Astrocyte (in vitro differentiated cells and primary cell): ENCODE measurements at regions not wholly inside any gene's neighbourhood (a gene's known extent, or its start where the extent isn't known, plus 50 kb on each side); places are given as distances from the start of the nearest gene placed in this dataset.

ENCODE experiments used
- DNase-seq: peaks from one replicate; pipeline ENCODE4 v3.0.0-alpha.2; 2010; ENCODE audit warnings: low read depth
- FAIRE-seq: peaks from 2 replicates; lab custom pipeline; 2011; peaks lifted over from hg19 to GRCh38; lab: Jason Lieb, UNC
- H2AFZ ChIP-seq: 2 replicates; pipeline ENCODE4 v1.6.0; 2012; ENCODE audit warnings: low read depth, low read length, inconsistent platforms
- H3K27ac ChIP-seq: 2 replicates; pipeline ENCODE4 v1.5.1; 2011; ENCODE audit warnings: low read depth, low read length, inconsistent platforms
- H3K27me3 ChIP-seq: 2 replicates; pipeline ENCODE4 v1.6.0; 2011; ENCODE audit warnings: low read length, inconsistent platforms; ENCODE audit not compliant: insufficient read depth
- H3K36me3 ChIP-seq: 2 replicates; pipeline ENCODE4 v1.5.1; 2011; ENCODE audit warnings: low read length, inconsistent platforms; ENCODE audit not compliant: insufficient read depth
- H3K4me1 ChIP-seq: 2 replicates; pipeline ENCODE4 v1.5.1; 2011; ENCODE audit warnings: low read length, inconsistent platforms; ENCODE audit not compliant: insufficient read depth
- H3K4me2 ChIP-seq: 2 replicates; pipeline ENCODE4 v1.6.0; 2012; ENCODE audit warnings: low read length, inconsistent platforms
- H3K4me3 ChIP-seq: 2 replicates; pipeline ENCODE4 v1.5.1; 2011; ENCODE audit warnings: low read depth, mild to moderate bottlenecking, low read length, inconsistent platforms; ENCODE audit not compliant: insufficient read depth
- H3K79me2 ChIP-seq: 2 replicates; pipeline ENCODE4 v1.6.0; 2012; ENCODE audit warnings: mild to moderate bottlenecking, low read length, inconsistent platforms; ENCODE audit not compliant: insufficient read depth
- H3K9ac ChIP-seq: 2 replicates; pipeline ENCODE4 v1.6.0; 2012; ENCODE audit warnings: mild to moderate bottlenecking, low read length, inconsistent platforms
- H3K9me3 ChIP-seq: 2 replicates; pipeline ENCODE4 v1.5.1; 2012; ENCODE audit warnings: low read depth, mild to moderate bottlenecking, low read length, inconsistent platforms; ENCODE audit not compliant: insufficient read depth
- H4K20me1 ChIP-seq: 2 replicates; pipeline ENCODE4 v1.6.0; 2012; ENCODE audit warnings: low read length, inconsistent platforms; ENCODE audit not compliant: insufficient read depth
- H3K27ac Mint-ChIP-seq: one replicate; pipeline ENCODE4 v1.8.0; 2021; ENCODE audit warnings: mild to moderate bottlenecking, mixed read lengths; ENCODE audit not compliant: unreplicated experiment
- H3K27me3 Mint-ChIP-seq: one replicate; pipeline ENCODE4 v1.8.0; 2021; ENCODE audit warnings: low read depth, mixed read lengths; ENCODE audit not compliant: unreplicated experiment
- H3K36me3 Mint-ChIP-seq: one replicate; pipeline ENCODE4 v1.8.0; 2021; ENCODE audit warnings: low read depth, mixed read lengths; ENCODE audit not compliant: unreplicated experiment
- H3K4me1 Mint-ChIP-seq: one replicate; pipeline ENCODE4 v1.8.0; 2021; ENCODE audit warnings: low read depth, mixed read lengths; ENCODE audit not compliant: unreplicated experiment
- H3K4me3 Mint-ChIP-seq: one replicate; pipeline ENCODE4 v1.8.0; 2021; ENCODE audit warnings: mild to moderate bottlenecking, moderate library complexity, mixed read lengths; ENCODE audit not compliant: unreplicated experiment
- H3K9me3 Mint-ChIP-seq: one replicate; pipeline ENCODE4 v1.8.0; 2021; ENCODE audit warnings: mild to moderate bottlenecking, mixed read lengths; ENCODE audit not compliant: unreplicated experiment
- EZH2 ChIP-seq: IDR thresholded peaks from 2 replicates; pipeline ENCODE4 v1.6.1; 2012; ENCODE audit warnings: mild to moderate bottlenecking, low read length, inconsistent platforms; ENCODE audit not compliant: insufficient read depth
- TF ChIP-seq, protein P1 (sequence below): IDR thresholded peaks from 2 replicates; pipeline ENCODE4 v1.5.1; 2011; ENCODE audit warnings: low read depth, mild to moderate bottlenecking, inconsistent platforms, low read length, moderate library complexity; ENCODE audit not compliant: insufficient read depth

GRCh38 chr5:19200251-19200650 lies 787.7 kb downstream of the CDH18 start:
- no peak overlapping the region for H2AFZ ChIP-seq

GRCh38 chr5:19208397-19208796 lies 779.6 kb downstream of the CDH18 start:
- FAIRE-seq: no peak
- Histone ChIP-seq H3K9ac (no peak overlapping the region), H3K4me1 (no peaks in the 10 kb centered on the region), H3K27me3 (no peaks in the 10 kb centered on the region), H3K27ac (no peak overlapping the region), H4K20me1 (no peaks in the 10 kb centered on the region), H3K9me3 (no peaks in the 10 kb centered on the region), H2AFZ (no peak overlapping the region), H3K36me3 (no peaks in the 10 kb centered on the region), H3K4me2 (no peak overlapping the region), H3K79me2 (no peaks in the 10 kb centered on the region), H3K4me3 (no peak overlapping the region)
- no peaks in the 10 kb centered on the region for H3K4me1 Mint-ChIP-seq
- DNase-seq: no peak
- TF ChIP-seq, protein P1, sequence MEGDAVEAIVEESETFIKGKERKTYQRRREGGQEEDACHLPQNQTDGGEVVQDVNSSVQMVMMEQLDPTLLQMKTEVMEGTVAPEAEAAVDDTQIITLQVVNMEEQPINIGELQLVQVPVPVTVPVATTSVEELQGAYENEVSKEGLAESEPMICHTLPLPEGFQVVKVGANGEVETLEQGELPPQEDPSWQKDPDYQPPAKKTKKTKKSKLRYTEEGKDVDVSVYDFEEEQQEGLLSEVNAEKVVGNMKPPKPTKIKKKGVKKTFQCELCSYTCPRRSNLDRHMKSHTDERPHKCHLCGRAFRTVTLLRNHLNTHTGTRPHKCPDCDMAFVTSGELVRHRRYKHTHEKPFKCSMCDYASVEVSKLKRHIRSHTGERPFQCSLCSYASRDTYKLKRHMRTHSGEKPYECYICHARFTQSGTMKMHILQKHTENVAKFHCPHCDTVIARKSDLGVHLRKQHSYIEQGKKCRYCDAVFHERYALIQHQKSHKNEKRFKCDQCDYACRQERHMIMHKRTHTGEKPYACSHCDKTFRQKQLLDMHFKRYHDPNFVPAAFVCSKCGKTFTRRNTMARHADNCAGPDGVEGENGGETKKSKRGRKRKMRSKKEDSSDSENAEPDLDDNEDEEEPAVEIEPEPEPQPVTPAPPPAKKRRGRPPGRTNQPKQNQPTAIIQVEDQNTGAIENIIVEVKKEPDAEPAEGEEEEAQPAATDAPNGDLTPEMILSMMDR: no peak
- no peak for TF ChIP-seq EZH2
- H3K4me3 Mint-ChIP-seq: no peak overlapping the region
- no peak overlapping the region for H3K27ac Mint-ChIP-seq
- no peaks in the 10 kb centered on the region for H3K36me3 Mint-ChIP-seq
- H3K27me3 Mint-ChIP-seq: peaks cover 1% of the 10 kb centered on the region
- H3K9me3 Mint-ChIP-seq: no peaks in the 10 kb centered on the region

More at GRCh38 chr5:19200251-19200650, 787.7 kb downstream of the CDH18 start:
- TF ChIP-seq, protein P1: no peak
- no peak for TF ChIP-seq EZH2
- H3K27me3 Mint-ChIP-seq: no peaks in the 10 kb centered on the region
- Histone ChIP-seq H3K4me3 (no peak overlapping the region), H3K4me2 (no peak overlapping the region), H4K20me1 (no peaks in the 10 kb centered on the region), H3K27ac (no peak overlapping the region), H3K79me2 (no peaks in the 10 kb centered on the region), H3K36me3 (no peaks in the 10 kb centered on the region), H3K27me3 (no peaks in the 10 kb centered on the region), H3K9me3 (no peaks in the 10 kb centered on the region), H3K9ac (no peak overlapping the region), H3K4me1 (no peaks in the 10 kb centered on the region)
- no peaks in the 10 kb centered on the region for H3K36me3 Mint-ChIP-seq
- H3K27ac Mint-ChIP-seq: no peak overlapping the region
- H3K4me3 Mint-ChIP-seq: no peak overlapping the region
- no peak for DNase-seq
- H3K9me3 Mint-ChIP-seq: no peaks in the 10 kb centered on the region
- no peaks in the 10 kb centered on the region for H3K4me1 Mint-ChIP-seq
- no peak for FAIRE-seq

GRCh38 chr5:19210886-19211285 lies 777.1 kb downstream of the CDH18 start:
- Histone ChIP-seq H3K36me3 (no peaks in the 10 kb centered on the region), H3K4me1 (no peaks in the 10 kb centered on the region), H2AFZ (no peak overlapping the region), H3K4me2 (no peak overlapping the region), H3K79me2 (no peaks in the 10 kb centered on the region), H4K20me1 (no peaks in the 10 kb centered on the region), H3K9me3 (no peaks in the 10 kb centered on the region), H3K27ac (no peak overlapping the region), H3K4me3 (no peak overlapping the region), H3K27me3 (no peaks in the 10 kb centered on the region), H3K9ac (no peak overlapping the region)
- Mint-ChIP-seq H3K27ac (no peak overlapping the region), H3K4me3 (no peak overlapping the region), H3K27me3 (peaks cover 1% of the 10 kb centered on the region), H3K4me1 (no peaks in the 10 kb centered on the region), H3K36me3 (no peaks in the 10 kb centered on the region), H3K9me3 (no peaks in the 10 kb centered on the region)
- DNase-seq (no peak), FAIRE-seq (no peak)
- TF ChIP-seq, protein P1: no peak
- TF ChIP-seq EZH2: no peak
